HCT116 (cell line): ENCODE measurements at regions not wholly inside any gene's neighbourhood (a gene's known extent, or its start where the extent isn't known, plus 50 kb on each side); places are given as distances from the start of the nearest gene placed in this dataset.

Source experiments
- ATAC-seq: fragments of 200-7000 bp; cut with Tn5 transposase; 2 replicates; pipeline ENCODE4 v1.9.1; 2020; ENCODE audit warnings: mild to moderate bottlenecking, moderate library complexity
- BruUV-seq: library from RNA; stranded (reverse); fragments of 400-500 nt; replicated peaks from 2 replicates; lab custom pipeline; 2021; lab: Mats Ljungman, UMichigan
- CTCF ChIA-PET: fragments of 300-600 bp; sonication (Branson Sonifier 250); formaldehyde crosslinking; loops from one replicate; lab custom pipeline; 2021; ENCODE audit warnings: antibody characterized with exemption; lab: Charles Lee
- POLR2A ChIA-PET: fragments of 300-600, 350-600 bp; sonication (Branson Sonifier 250); formaldehyde crosslinking; loops from one replicate; lab custom pipeline; 2021; ENCODE audit warnings: antibody characterized with exemption; lab: Charles Lee
- RAD21 ChIA-PET, 2 experiments: fragments of 300-600 bp; sonication (Branson Sonifier 250); formaldehyde crosslinking; loops; one replicate each; lab custom pipeline; 2023; ENCODE audit warnings: low total read pairs in 2 of 2; ENCODE audit not compliant: uncharacterized antibody in 2 of 2, unreplicated experiment in 2 of 2, low non-redundant PET in 1 of 2; lab: Charles Lee
- DNase-seq: peaks from one replicate; pipeline ENCODE4 v3.0.0-alpha.2; 2010; ENCODE audit warnings: low read depth, low spot score
- H2AFZ ChIP-seq: fragments of 200-600 bp; shearing (Covaris generic), sonication (generic); 2 replicates; pipeline ENCODE4 v1.6.1; 2017; ENCODE audit warnings: low read depth, mixed run types, mixed read lengths, antibody characterized with exemption, low read length; ENCODE audit not compliant: poor library complexity, severe bottlenecking
- H3K27ac ChIP-seq: 2 replicates; pipeline ENCODE4 v1.5.1; 2012; ENCODE audit warnings: low read depth, low read length
- H3K27me3 ChIP-seq: fragments of 200-600 bp; sonication (generic); 2 replicates; pipeline ENCODE4 v1.6.1; 2016; ENCODE audit warnings: mixed run types, low read length, mixed read lengths; ENCODE audit not compliant: insufficient read depth
- H3K36me3 ChIP-seq, 2 experiments: fragments of 200-500 bp in 1 of 2; fragments of 200-600 bp in 1 of 2; sonication (Bioruptor generic) in 1 of 2; sonication (generic) in 1 of 2; 2 replicates each; pipeline versions ENCODE4 v1.5.1 to v1.6.1; 2014 to 2016; ENCODE audit warnings: low read length in 2 of 2, inconsistent platforms in 1 of 2, mixed read lengths in 1 of 2, mixed run types in 1 of 2; ENCODE audit not compliant: insufficient read depth in 2 of 2, control insufficient read depth in 1 of 2
- H3K4me1 ChIP-seq, 2 experiments: fragments of 200-600 bp in 1 of 2; sonication (generic) in 1 of 2; 2 replicates each; pipeline versions ENCODE4 v1.5.1 to v1.6.1; 2012 to 2017; ENCODE audit warnings: low read length in 2 of 2, inconsistent platforms in 1 of 2, mild to moderate bottlenecking in 1 of 2, mixed read lengths in 1 of 2, mixed run types in 1 of 2, moderate library complexity in 1 of 2; ENCODE audit not compliant: insufficient read depth in 2 of 2, control insufficient read depth in 1 of 2
- H3K4me2 ChIP-seq: fragments of 200-600 bp; sonication (generic); 2 replicates; pipeline ENCODE4 v1.6.1; 2017; ENCODE audit warnings: mixed run types, low read length, mixed read lengths
- H3K4me3 ChIP-seq, 2 experiments: fragments of 200-600 bp in 1 of 2; sonication (generic) in 1 of 2; replicated peaks in 1 of 2; 2 replicates each; pipeline ENCODE4 v1.5.1; 2011 to 2016; ENCODE audit warnings: low read length in 2 of 2, control low read depth in 1 of 2, low read depth in 1 of 2, mild to moderate bottlenecking in 1 of 2, mixed read lengths in 1 of 2, mixed run types in 1 of 2
- H3K79me2 ChIP-seq: fragments of 200-600 bp; sonication (generic); 2 replicates; pipeline ENCODE4 v1.6.1; 2017; ENCODE audit warnings: mild to moderate bottlenecking, mixed run types, low read length, moderate library complexity, mixed read lengths; ENCODE audit not compliant: insufficient read depth
- H3K9ac ChIP-seq: fragments of 200-600 bp; sonication (generic); 2 replicates; pipeline ENCODE4 v1.6.1; 2016; ENCODE audit warnings: low read length, mixed read lengths
- H3K9me2 ChIP-seq: fragments of 200-600 bp; sonication (generic), shearing (Covaris generic); 2 replicates; pipeline ENCODE4 v1.6.1; 2017; ENCODE audit warnings: mixed run types, mild to moderate bottlenecking, moderate library complexity; ENCODE audit not compliant: insufficient read depth
- H3K9me3 ChIP-seq, 2 experiments: fragments of 200-500 bp in 1 of 2; fragments of 200-600 bp in 1 of 2; sonication (Bioruptor generic) in 1 of 2; sonication (generic) in 1 of 2; 2 replicates each; pipeline ENCODE4 v1.6.1; 2014 to 2017; ENCODE audit warnings: low read length in 2 of 2, mixed read lengths in 2 of 2, inconsistent platforms in 1 of 2, low read depth in 1 of 2, mild to moderate bottlenecking in 1 of 2, mixed run types in 1 of 2, moderate library complexity in 1 of 2; ENCODE audit not compliant: control insufficient read depth in 1 of 2, insufficient read depth in 1 of 2
- H4K20me1 ChIP-seq: fragments of 200-600 bp; sonication (generic), shearing (Covaris generic); 2 replicates; pipeline ENCODE4 v1.6.1; 2017; ENCODE audit warnings: mixed run types, mild to moderate bottlenecking, moderate library complexity; ENCODE audit not compliant: insufficient read depth
- ATF3 ChIP-seq: IDR thresholded peaks from 2 replicates; pipeline ENCODE4 v1.6.1; 2012
- CBX3 ChIP-seq: IDR thresholded peaks from 2 replicates; pipeline ENCODE4 v1.6.1; 2012; ENCODE audit warnings: low read depth
- CEBPB ChIP-seq: IDR thresholded peaks from 2 replicates; pipeline ENCODE4 v1.6.1; 2012; ENCODE audit warnings: low read depth
- ELF1 ChIP-seq: IDR thresholded peaks from 2 replicates; pipeline ENCODE4 v1.6.1; 2012; ENCODE audit warnings: low read depth, borderline replicate concordance
- EZH2 ChIP-seq: fragments of 200-600 bp; sonication (generic); IDR thresholded peaks from 2 replicates; pipeline ENCODE4 v1.6.1; 2017; ENCODE audit warnings: antibody characterized with exemption, mixed run types
- FOSL1 ChIP-seq: IDR thresholded peaks from 2 replicates; pipeline ENCODE4 v1.6.1; 2012; ENCODE audit warnings: low read depth
- MAX ChIP-seq: IDR thresholded peaks from 2 replicates; pipeline ENCODE4 v1.6.1; 2012
- POLR2A ChIP-seq: IDR thresholded peaks from 2 replicates; pipeline ENCODE4 v1.7.0; 2011; ENCODE audit warnings: borderline replicate concordance; ENCODE audit not compliant: insufficient read depth, insufficient read length; ENCODE audit errors: extremely low read depth
- POLR2AphosphoS5 ChIP-seq: IDR thresholded peaks from 2 replicates; pipeline ENCODE4 v1.6.1; 2011; ENCODE audit warnings: mild to moderate bottlenecking, low read depth, low read length, moderate library complexity
- RAD21 ChIP-seq: IDR thresholded peaks from 2 replicates; pipeline ENCODE4 v1.6.1; 2012; ENCODE audit warnings: low read depth, mild to moderate bottlenecking
- SIN3A ChIP-seq: IDR thresholded peaks from 2 replicates; pipeline ENCODE4 v1.6.1; 2012; ENCODE audit warnings: low read depth
- SP1 ChIP-seq: IDR thresholded peaks from 2 replicates; pipeline ENCODE4 v1.6.1; 2012; ENCODE audit warnings: low read depth
- SRF ChIP-seq: IDR thresholded peaks from 2 replicates; pipeline ENCODE4 v1.6.1; 2012; ENCODE audit warnings: low read depth
- TCF7L2 ChIP-seq: IDR thresholded peaks from 2 replicates; pipeline ENCODE4 v1.7.0; 2011; ENCODE audit warnings: borderline replicate concordance, inconsistent platforms; ENCODE audit not compliant: insufficient read depth, insufficient read length; ENCODE audit errors: extremely low read depth
- ZBTB33 ChIP-seq: IDR thresholded peaks from 2 replicates; pipeline ENCODE4 v1.6.1; 2011; ENCODE audit warnings: mild to moderate bottlenecking, low read length, moderate library complexity; ENCODE audit not compliant: insufficient replicate concordance; ENCODE audit errors: extremely low read depth
- ZFX ChIP-seq: fragments of 450-650 bp; IDR thresholded peaks from 2 replicates; pipeline ENCODE4 v1.6.1; 2017
- intact Hi-C: fragments of 100-400 bp; cut with micrococcal nuclease; formaldehyde crosslinking; loops from 2 replicates; pipeline ENCODE4 v1.10.0; 2022
- TF ChIP-seq, protein P1 (sequence below), 3 experiments: fragments of 200-600 bp in 1 of 3; sonication (generic) in 1 of 3; IDR thresholded peaks in 2 of 3; conservative IDR thresholded peaks in 1 of 3; 2 replicates each; pipeline ENCODE4 v1.5.1; 2012 to 2017; ENCODE audit warnings: low read depth in 2 of 3, low read length in 2 of 3, antibody characterized with exemption in 1 of 3, borderline replicate concordance in 1 of 3, control low read depth in 1 of 3, mild to moderate bottlenecking in 1 of 3, mixed read lengths in 1 of 3, mixed run types in 1 of 3, moderate library complexity in 1 of 3; ENCODE audit not compliant: insufficient read depth in 1 of 3
- TF ChIP-seq, protein P2 (sequence below): IDR thresholded peaks from 2 replicates; pipeline ENCODE4 v1.6.1; 2012; ENCODE audit warnings: low read depth

DNA sequence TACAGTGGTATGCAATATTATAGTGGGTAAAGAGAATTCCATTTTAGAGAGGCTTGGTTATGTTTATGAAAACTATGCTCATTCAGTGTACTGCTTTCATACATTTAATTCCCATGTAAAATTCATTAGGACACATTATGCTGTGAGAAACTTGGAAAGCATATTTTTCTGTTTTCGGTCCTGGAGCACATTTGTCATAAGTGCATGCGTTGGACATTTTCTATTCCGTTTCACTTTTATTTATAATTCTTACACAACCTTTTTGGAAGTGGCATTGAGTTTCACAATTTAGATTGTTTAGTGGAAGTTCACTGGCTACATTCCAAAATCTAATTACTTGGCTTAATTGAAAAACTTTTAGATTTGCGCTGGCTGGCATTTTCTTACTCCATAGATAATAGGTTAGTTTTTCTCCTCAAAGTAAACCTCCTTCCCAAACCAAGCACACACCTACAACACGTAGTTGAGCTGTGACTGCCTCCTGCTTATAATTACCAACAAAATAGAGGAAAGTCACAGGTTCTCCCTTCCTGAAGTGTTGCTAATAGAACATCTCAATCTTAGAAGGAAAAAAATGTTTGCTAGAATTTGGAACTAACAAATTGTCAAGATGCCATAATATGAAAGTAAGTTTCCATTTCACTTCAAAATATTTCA lies 938.5 kb downstream of the TRHDE start:
- CTCF ChIA-PET, result no interaction called here
- H3K36me3 ChIP-seq, result no peaks in the 10 kb centered on the region
- no peak overlapping the region for H3K9ac ChIP-seq
- no peak for DNase-seq
- RAD21 ChIA-PET, result no interaction called here
- no peak overlapping the region for H3K4me2 ChIP-seq
- H3K4me3 ChIP-seq, result no peak overlapping the region
- H4K20me1 ChIP-seq, result no peaks in the 10 kb centered on the region
- intact Hi-C loops, result no loop called here
- H3K79me2 ChIP-seq, result no peaks in the 10 kb centered on the region
- H3K9me2 ChIP-seq, result no peaks in the 10 kb centered on the region
- TF ChIP-seq, protein P1, sequence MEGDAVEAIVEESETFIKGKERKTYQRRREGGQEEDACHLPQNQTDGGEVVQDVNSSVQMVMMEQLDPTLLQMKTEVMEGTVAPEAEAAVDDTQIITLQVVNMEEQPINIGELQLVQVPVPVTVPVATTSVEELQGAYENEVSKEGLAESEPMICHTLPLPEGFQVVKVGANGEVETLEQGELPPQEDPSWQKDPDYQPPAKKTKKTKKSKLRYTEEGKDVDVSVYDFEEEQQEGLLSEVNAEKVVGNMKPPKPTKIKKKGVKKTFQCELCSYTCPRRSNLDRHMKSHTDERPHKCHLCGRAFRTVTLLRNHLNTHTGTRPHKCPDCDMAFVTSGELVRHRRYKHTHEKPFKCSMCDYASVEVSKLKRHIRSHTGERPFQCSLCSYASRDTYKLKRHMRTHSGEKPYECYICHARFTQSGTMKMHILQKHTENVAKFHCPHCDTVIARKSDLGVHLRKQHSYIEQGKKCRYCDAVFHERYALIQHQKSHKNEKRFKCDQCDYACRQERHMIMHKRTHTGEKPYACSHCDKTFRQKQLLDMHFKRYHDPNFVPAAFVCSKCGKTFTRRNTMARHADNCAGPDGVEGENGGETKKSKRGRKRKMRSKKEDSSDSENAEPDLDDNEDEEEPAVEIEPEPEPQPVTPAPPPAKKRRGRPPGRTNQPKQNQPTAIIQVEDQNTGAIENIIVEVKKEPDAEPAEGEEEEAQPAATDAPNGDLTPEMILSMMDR (IDR thresholded peaks at IDR 0.05 in 2 of 3, conservative IDR thresholded peaks at IDR 0.05 in 1 of 3; ENCODE audit: borderline replicate concordance in 1 of 3, insufficient read depth in 1 of 3, low read depth in 2 of 3, low read length in 2 of 3), result no peak
- TF ChIP-seq ZBTB33, result no peak
- no peak for TF ChIP-seq CBX3
- no peak for TF ChIP-seq SRF
- no peak for TF ChIP-seq ZFX
- TF ChIP-seq SIN3A, result no peak
- no peak for TF ChIP-seq CEBPB
- TF ChIP-seq EZH2, result no peak
- no peak for TF ChIP-seq TCF7L2
- no peak for TF ChIP-seq RAD21
- TF ChIP-seq SP1, result no peak
- no peak for TF ChIP-seq POLR2AphosphoS5
- TF ChIP-seq POLR2A, result no peak
- TF ChIP-seq MAX, result no peak
- TF ChIP-seq ATF3, result no peak
- TF ChIP-seq, protein P2, sequence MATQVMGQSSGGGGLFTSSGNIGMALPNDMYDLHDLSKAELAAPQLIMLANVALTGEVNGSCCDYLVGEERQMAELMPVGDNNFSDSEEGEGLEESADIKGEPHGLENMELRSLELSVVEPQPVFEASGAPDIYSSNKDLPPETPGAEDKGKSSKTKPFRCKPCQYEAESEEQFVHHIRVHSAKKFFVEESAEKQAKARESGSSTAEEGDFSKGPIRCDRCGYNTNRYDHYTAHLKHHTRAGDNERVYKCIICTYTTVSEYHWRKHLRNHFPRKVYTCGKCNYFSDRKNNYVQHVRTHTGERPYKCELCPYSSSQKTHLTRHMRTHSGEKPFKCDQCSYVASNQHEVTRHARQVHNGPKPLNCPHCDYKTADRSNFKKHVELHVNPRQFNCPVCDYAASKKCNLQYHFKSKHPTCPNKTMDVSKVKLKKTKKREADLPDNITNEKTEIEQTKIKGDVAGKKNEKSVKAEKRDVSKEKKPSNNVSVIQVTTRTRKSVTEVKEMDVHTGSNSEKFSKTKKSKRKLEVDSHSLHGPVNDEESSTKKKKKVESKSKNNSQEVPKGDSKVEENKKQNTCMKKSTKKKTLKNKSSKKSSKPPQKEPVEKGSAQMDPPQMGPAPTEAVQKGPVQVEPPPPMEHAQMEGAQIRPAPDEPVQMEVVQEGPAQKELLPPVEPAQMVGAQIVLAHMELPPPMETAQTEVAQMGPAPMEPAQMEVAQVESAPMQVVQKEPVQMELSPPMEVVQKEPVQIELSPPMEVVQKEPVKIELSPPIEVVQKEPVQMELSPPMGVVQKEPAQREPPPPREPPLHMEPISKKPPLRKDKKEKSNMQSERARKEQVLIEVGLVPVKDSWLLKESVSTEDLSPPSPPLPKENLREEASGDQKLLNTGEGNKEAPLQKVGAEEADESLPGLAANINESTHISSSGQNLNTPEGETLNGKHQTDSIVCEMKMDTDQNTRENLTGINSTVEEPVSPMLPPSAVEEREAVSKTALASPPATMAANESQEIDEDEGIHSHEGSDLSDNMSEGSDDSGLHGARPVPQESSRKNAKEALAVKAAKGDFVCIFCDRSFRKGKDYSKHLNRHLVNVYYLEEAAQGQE, result no peak
- no peak for TF ChIP-seq ELF1
- no peak for TF ChIP-seq FOSL1
- no peaks in the 10 kb centered on the region for H3K9me3 ChIP-seq
- H2AFZ ChIP-seq, result no peak overlapping the region
- POLR2A ChIA-PET, result no interaction called here
- no TSS peak for BruUV-seq
- H3K27me3 ChIP-seq, result no peaks in the 10 kb centered on the region
- no peak for ATAC-seq
- H3K4me1 ChIP-seq, result no peaks in the 10 kb centered on the region
- H3K27ac ChIP-seq, result no peak overlapping the region
